ENCODE measurements at regions not wholly inside any gene's neighbourhood (a gene's known extent, or its start where the extent isn't known, plus 50 kb on each side); places are given as distances from the start of the nearest gene placed in this dataset.

DNA sequence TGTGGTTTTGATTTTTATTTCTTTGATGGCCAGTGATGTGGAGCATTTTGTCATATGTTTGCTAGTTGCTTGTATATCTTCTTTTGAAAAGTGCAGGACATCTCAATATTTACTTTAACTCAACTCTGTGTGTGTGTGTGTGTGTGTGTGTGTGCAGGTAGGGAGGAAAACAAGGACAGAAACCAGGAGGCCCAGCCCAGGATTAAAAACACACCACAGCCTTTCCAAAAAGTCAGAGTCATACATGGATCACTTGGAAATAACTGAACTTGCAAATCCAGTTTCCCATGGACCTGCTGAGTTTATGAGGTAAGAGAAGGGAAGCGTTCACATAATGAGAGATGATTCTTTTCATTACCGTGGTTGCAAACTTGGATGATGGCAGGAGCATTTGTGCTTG is 189.9 kb upstream of the LYZL1 start:
- 31% methylated on average over 2 of the region's 2 CpGs for WGBS (ENCODE audit: insufficient coverage, insufficient replicate concordance, low lambda C conversion rate, missing lambda C conversion rate)
- H3K9me3 ChIP-seq (replicated peaks; ENCODE audit: control insufficient read depth, insufficient read depth, low read length) = no peaks in the 10 kb centered on the region
- H3K4me2 ChIP-seq (ENCODE audit: control insufficient read depth, insufficient read depth) = no peak overlapping the region
- ChIA-PET SMC1A (ENCODE audit: uncharacterized antibody, unreplicated experiment) (no interaction called here), CTCF (no interaction called here), RAD21 (ENCODE audit: unreplicated experiment) (no interaction called here), POLR2A (no interaction called here)
- H3K27me3 ChIP-seq (replicated peaks in 1 of 2; ENCODE audit: control insufficient read depth in 2 of 2, insufficient read depth in 2 of 2, low read length in 1 of 2) = no peaks in the 10 kb centered on the region
- TF ChIP-seq PAX5 (IDR thresholded peaks at IDR 0.05; ENCODE audit: borderline replicate concordance, low read depth, low read length) (no peak), RAD51 (IDR thresholded peaks at IDR 0.05) (no peak), IKZF1 (conservative IDR thresholded peaks at IDR 0.05) (no peak), CREM (IDR thresholded peaks at IDR 0.05; ENCODE audit: low read depth) (no peak), ETV6 (conservative IDR thresholded peaks at IDR 0.05 in 1 of 2, IDR thresholded peaks at IDR 0.05 in 1 of 2; ENCODE audit: borderline replicate concordance in 1 of 2, low read depth in 1 of 2) (no peak), IRF4 (IDR thresholded peaks at IDR 0.05; ENCODE audit: low read depth, low read length) (no peak), DPF2 (IDR thresholded peaks at IDR 0.05) (no peak), JUNB (IDR thresholded peaks at IDR 0.05) (no peak), NFXL1 (IDR thresholded peaks at IDR 0.05; ENCODE audit: borderline replicate concordance) (no peak), RB1 (IDR thresholded peaks at IDR 0.05; ENCODE audit: borderline replicate concordance) (no peak), ZNF384 (IDR thresholded peaks at IDR 0.05; ENCODE audit: borderline replicate concordance, low read depth, low read length) (no peak)
- TF ChIP-seq, protein P1, sequence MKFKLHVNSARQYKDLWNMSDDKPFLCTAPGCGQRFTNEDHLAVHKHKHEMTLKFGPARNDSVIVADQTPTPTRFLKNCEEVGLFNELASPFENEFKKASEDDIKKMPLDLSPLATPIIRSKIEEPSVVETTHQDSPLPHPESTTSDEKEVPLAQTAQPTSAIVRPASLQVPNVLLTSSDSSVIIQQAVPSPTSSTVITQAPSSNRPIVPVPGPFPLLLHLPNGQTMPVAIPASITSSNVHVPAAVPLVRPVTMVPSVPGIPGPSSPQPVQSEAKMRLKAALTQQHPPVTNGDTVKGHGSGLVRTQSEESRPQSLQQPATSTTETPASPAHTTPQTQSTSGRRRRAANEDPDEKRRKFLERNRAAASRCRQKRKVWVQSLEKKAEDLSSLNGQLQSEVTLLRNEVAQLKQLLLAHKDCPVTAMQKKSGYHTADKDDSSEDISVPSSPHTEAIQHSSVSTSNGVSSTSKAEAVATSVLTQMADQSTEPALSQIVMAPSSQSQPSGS (IDR thresholded peaks at IDR 0.05; ENCODE audit: low read length) = no peak
- TF ChIP-seq, protein P2, sequence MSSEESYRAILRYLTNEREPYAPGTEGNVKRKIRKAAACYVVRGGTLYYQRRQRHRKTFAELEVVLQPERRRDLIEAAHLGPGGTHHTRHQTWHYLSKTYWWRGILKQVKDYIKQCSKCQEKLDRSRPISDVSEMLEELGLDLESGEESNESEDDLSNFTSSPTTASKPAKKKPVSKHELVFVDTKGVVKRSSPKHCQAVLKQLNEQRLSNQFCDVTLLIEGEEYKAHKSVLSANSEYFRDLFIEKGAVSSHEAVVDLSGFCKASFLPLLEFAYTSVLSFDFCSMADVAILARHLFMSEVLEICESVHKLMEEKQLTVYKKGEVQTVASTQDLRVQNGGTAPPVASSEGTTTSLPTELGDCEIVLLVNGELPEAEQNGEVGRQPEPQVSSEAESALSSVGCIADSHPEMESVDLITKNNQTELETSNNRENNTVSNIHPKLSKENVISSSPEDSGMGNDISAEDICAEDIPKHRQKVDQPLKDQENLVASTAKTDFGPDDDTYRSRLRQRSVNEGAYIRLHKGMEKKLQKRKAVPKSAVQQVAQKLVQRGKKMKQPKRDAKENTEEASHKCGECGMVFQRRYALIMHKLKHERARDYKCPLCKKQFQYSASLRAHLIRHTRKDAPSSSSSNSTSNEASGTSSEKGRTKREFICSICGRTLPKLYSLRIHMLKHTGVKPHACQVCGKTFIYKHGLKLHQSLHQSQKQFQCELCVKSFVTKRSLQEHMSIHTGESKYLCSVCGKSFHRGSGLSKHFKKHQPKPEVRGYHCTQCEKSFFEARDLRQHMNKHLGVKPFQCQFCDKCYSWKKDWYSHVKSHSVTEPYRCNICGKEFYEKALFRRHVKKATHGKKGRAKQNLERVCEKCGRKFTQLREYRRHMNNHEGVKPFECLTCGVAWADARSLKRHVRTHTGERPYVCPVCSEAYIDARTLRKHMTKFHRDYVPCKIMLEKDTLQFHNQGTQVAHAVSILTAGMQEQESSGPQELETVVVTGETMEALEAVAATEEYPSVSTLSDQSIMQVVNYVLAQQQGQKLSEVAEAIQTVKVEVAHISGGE (CRISPR knock-in tag; IDR thresholded peaks at IDR 0.05) = no peak
- TF ChIP-seq, protein P3, sequence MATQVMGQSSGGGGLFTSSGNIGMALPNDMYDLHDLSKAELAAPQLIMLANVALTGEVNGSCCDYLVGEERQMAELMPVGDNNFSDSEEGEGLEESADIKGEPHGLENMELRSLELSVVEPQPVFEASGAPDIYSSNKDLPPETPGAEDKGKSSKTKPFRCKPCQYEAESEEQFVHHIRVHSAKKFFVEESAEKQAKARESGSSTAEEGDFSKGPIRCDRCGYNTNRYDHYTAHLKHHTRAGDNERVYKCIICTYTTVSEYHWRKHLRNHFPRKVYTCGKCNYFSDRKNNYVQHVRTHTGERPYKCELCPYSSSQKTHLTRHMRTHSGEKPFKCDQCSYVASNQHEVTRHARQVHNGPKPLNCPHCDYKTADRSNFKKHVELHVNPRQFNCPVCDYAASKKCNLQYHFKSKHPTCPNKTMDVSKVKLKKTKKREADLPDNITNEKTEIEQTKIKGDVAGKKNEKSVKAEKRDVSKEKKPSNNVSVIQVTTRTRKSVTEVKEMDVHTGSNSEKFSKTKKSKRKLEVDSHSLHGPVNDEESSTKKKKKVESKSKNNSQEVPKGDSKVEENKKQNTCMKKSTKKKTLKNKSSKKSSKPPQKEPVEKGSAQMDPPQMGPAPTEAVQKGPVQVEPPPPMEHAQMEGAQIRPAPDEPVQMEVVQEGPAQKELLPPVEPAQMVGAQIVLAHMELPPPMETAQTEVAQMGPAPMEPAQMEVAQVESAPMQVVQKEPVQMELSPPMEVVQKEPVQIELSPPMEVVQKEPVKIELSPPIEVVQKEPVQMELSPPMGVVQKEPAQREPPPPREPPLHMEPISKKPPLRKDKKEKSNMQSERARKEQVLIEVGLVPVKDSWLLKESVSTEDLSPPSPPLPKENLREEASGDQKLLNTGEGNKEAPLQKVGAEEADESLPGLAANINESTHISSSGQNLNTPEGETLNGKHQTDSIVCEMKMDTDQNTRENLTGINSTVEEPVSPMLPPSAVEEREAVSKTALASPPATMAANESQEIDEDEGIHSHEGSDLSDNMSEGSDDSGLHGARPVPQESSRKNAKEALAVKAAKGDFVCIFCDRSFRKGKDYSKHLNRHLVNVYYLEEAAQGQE (IDR thresholded peaks at IDR 0.05; ENCODE audit: low read depth, low read length) = no peak
- H3K4me1 ChIP-seq (ENCODE audit: control insufficient read depth, insufficient read depth, low read length) = no peaks in the 10 kb centered on the region
- no peak overlapping the region for H2AFZ ChIP-seq (ENCODE audit: control insufficient read depth, low read depth, low read length)
- H3K27ac ChIP-seq (ENCODE audit: control insufficient read depth, insufficient read depth) = no peak overlapping the region
- in situ Hi-C loops (cut with MboI) (no loop called here), intact Hi-C loops (cut with micrococcal nuclease; ENCODE audit: unreplicated experiment) (no loop called here)
- H3K9ac ChIP-seq (ENCODE audit: control insufficient read depth, insufficient read depth, low read length) = no peak overlapping the region
- H3K36me3 ChIP-seq (ENCODE audit: control insufficient read depth in 2 of 2, insufficient read depth in 2 of 2, low read length in 1 of 2) = no peaks in the 10 kb centered on the region
- DNase-seq (ENCODE audit: low read depth, low spot score) (no peak), ATAC-seq (no peak), FAIRE-seq (no peak)
- H3K4me3 ChIP-seq = no peak overlapping the region
- H4K20me1 ChIP-seq (ENCODE audit: control insufficient read depth, insufficient read depth) = no peaks in the 10 kb centered on the region
- no peaks in the 10 kb centered on the region for H3K79me2 ChIP-seq (ENCODE audit: control insufficient read depth, insufficient read depth, low read length)
- BruUV-seq (replicated peaks) = no TSS peak

All from GM12878 (cell line).